KOPT-K1 (cell line): ENCODE measurements at regions not wholly inside any gene's neighbourhood (a gene's known extent, or its start where the extent isn't known, plus 50 kb on each side); places are given as distances from the start of the nearest gene placed in this dataset.

ENCODE experiments used
- H3K27ac ChIP-seq: fragments of 200-600 bp; sonication (generic); 2 replicates; pipeline ENCODE4 v1.5.1; 2016; ENCODE audit warnings: antibody characterized with exemption, mild to moderate bottlenecking, low read depth, low read length; ENCODE audit not compliant: poor library complexity, severe bottlenecking
- H3K36me3 ChIP-seq: fragments of 200-600 bp; sonication (generic); 2 replicates; pipeline ENCODE4 v1.5.1; 2017; ENCODE audit warnings: antibody characterized with exemption, mild to moderate bottlenecking, low read length, moderate library complexity; ENCODE audit not compliant: insufficient read depth
- H3K9me3 ChIP-seq: fragments of 200-600 bp; sonication (generic); 2 replicates; pipeline ENCODE4 v1.5.1; 2017; ENCODE audit warnings: antibody characterized with exemption, low read length, mild to moderate bottlenecking; ENCODE audit not compliant: insufficient read depth, poor library complexity, severe bottlenecking

DNA sequence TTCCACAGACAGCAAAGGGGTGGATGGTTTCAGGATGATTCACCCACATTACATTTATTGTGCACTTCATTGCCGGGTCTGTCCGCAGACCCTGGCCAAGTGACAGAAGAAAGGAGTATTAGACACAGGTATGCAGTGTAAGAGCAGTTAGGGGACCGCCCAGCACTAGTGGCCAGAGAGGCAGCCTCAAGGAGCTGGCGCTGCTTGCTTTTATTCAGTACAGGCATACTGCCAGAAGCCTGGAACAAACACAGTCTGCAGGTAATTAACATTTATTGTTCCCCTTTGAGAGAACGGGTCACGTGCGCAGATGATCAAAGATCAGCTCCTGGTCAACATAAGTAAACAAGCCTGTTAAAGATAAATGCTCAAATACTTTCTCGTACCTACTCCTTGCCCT lies 1639.0 kb upstream of the IGFBP7 start:
- no peak overlapping the region for H3K27ac ChIP-seq
- H3K36me3 ChIP-seq, result no peaks in the 10 kb centered on the region
- no peaks in the 10 kb centered on the region for H3K9me3 ChIP-seq

GRCh38 chr4:58740897-58741296 lies 1630.7 kb upstream of the IGFBP7 start:
- H3K9me3 ChIP-seq, result no peaks in the 10 kb centered on the region
- no peaks in the 10 kb centered on the region for H3K36me3 ChIP-seq
- H3K27ac ChIP-seq, result no peak overlapping the region

- Histone ChIP-seq H3K36me3 (no peaks in the 10 kb centered on the region), H3K27ac (no peak overlapping the region), H3K9me3 (no peaks in the 10 kb centered on the region)
Observed at GRCh38 chr4:58739275-58739674, 1629.1 kb upstream of the IGFBP7 start.

DNA sequence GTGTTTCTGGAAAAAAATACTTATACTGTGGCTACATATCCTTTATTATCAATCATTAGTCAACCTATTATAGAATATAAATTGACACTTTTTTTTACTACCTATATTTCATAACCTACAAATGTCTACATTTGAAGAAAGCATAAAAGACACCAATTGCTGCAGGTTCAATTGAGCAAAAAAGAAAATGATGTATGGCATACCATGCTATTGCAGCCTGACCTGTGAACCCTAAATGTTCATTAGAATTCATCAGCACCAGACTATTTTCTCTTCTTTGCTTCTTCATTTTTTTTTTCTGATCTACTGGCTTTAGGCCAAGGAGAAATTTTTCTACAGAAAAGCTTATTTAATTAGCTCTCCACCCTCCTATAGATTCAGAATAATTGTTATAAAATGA lies 1628.2 kb upstream of the IGFBP7 start:
- Histone ChIP-seq H3K27ac (no peak overlapping the region), H3K36me3 (no peaks in the 10 kb centered on the region), H3K9me3 (no peaks in the 10 kb centered on the region)

- H3K36me3 ChIP-seq, result no peaks in the 10 kb centered on the region
- no peaks in the 10 kb centered on the region for H3K9me3 ChIP-seq
- H3K27ac ChIP-seq, result no peak overlapping the region
Observed at GRCh38 chr4:58734030-58734674, 1624.0 kb upstream of the IGFBP7 start.

GRCh38 chr4:58732973-58733372 lies 1622.8 kb upstream of the IGFBP7 start:
- Histone ChIP-seq H3K27ac (no peak overlapping the region), H3K9me3 (no peaks in the 10 kb centered on the region), H3K36me3 (no peaks in the 10 kb centered on the region)

GRCh38 chr4:58723954-58724353 lies 1613.8 kb upstream of the IGFBP7 start:
- no peak overlapping the region for H3K27ac ChIP-seq
- H3K9me3 ChIP-seq, result no peaks in the 10 kb centered on the region
- H3K36me3 ChIP-seq, result no peaks in the 10 kb centered on the region

DNA sequence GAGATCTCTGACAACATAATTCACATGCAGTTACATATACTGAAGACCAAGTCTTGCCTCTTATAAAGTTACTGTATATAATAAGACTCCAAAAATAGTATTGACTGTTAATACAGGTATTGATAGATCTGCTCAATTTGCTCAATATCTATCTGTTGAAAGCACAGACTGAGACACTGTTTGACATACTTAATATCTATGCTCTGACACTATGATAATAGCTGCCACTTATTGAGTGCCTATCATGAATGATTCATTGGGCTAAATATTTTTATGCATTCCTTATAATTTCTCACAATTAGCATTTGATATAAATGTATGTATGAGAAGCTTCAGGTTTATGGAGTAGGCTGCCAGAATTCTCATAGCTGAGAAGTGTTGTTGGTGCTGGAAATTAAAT lies 1600.9 kb upstream of the IGFBP7 start:
- Histone ChIP-seq H3K9me3 (no peaks in the 10 kb centered on the region), H3K27ac (no peak overlapping the region), H3K36me3 (no peaks in the 10 kb centered on the region)

DNA sequence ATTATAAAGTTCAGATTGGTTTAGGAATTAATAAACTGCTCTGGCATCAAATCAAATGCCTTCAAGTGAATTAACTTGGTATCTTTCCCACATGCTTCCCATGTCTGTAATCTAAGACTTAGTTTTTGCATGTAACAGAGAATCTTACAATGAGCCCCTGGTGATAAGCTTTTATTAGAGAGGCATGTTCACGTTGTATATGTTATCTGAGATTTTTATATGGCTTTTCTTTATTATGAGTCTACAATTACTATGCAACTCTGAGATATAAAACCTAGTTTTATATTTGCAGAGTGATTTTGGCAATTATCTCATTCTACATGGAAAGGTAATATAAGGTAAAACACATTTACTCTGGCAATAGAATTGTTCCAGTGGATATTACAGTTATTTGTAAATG lies 1578.4 kb upstream of the IGFBP7 start:
- no peak overlapping the region for H3K27ac ChIP-seq
- no peaks in the 10 kb centered on the region for H3K9me3 ChIP-seq
- no peaks in the 10 kb centered on the region for H3K36me3 ChIP-seq

DNA sequence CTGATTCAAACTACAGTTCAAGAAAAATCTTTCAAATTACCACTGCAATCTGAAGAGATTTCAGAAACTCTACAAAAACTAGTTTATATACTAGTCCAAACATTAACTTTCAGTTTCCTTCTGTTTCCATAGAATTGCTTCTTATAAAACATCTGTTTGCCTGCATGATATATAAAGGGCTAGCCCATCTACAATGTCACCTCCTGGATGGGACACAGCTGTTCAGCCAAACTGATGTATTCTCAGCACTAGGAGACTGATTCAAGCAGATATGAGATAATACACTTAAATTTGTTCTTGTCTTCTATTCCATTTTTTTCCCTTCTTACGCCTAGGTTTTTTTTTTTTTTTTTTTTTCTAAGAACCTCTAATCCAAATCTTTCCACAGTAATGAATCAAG lies 1569.7 kb upstream of the IGFBP7 start:
- Histone ChIP-seq H3K9me3 (no peaks in the 10 kb centered on the region), H3K36me3 (no peaks in the 10 kb centered on the region), H3K27ac (no peak overlapping the region)

DNA sequence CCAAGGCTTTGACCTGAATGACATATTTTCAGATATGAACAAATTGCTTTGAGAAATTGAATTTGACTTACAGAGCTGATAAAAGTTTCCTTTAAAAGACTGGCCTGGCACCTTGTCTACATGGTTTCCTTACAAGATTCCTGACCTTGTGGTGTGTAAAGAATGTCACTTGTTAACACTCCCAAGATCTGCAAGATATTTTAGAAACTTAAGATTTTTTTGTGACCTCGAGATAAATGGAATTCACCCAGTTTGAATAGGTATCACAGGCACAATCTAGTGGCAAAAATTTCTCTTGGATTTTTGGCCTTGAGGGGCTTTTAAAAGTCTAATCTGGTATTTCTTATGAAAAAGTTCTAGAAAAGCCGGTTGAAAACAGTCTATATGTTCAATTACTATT lies 1568.9 kb upstream of the IGFBP7 start:
- Histone ChIP-seq H3K27ac (no peak overlapping the region), H3K36me3 (no peaks in the 10 kb centered on the region)

DNA sequence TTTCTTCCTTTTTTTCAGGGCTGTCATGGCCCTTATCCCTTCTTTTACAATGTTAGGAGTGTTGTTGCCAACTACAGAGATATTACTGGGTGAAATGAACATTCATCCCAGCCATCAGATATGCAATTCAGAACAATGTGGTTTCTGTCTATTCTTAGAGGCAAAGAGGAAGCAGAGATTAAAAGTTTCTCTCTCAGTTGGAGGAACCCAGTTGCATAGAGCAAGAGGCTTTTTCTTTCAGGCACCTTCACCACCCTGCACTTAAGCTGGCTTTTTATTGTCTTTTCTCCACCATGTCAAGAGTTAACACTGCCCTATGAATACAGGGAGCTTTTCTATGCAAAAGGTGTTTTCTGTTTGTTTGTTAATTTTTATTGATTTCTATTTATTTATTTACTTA lies 1559.6 kb upstream of the IGFBP7 start:
- H3K27ac ChIP-seq, result no peak overlapping the region
- H3K9me3 ChIP-seq, result no peaks in the 10 kb centered on the region
- H3K36me3 ChIP-seq, result no peaks in the 10 kb centered on the region

More for the DNA sequence above, 1568.9 kb upstream of the IGFBP7 start:
- H3K9me3 ChIP-seq, result no peaks in the 10 kb centered on the region

DNA sequence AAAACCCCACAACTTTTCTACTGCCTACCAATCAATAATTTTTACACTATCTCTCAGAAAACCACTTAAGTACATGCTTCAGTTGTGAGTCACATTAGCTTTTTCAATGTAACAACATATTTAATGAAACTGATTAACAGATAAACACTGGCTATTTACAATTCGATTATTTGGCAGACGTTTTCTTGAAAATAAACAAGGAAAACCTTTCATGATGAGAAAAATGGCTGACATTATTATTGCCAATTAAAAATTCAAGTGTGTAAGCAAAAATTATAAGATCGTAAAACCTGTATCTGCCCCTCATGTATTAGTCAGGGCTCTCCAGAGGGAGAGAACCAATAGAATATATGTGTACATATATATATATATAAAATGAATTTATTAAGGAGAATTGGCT lies 1555.5 kb upstream of the IGFBP7 start:
- Histone ChIP-seq H3K9me3 (no peaks in the 10 kb centered on the region), H3K36me3 (no peaks in the 10 kb centered on the region), H3K27ac (no peak overlapping the region)

DNA sequence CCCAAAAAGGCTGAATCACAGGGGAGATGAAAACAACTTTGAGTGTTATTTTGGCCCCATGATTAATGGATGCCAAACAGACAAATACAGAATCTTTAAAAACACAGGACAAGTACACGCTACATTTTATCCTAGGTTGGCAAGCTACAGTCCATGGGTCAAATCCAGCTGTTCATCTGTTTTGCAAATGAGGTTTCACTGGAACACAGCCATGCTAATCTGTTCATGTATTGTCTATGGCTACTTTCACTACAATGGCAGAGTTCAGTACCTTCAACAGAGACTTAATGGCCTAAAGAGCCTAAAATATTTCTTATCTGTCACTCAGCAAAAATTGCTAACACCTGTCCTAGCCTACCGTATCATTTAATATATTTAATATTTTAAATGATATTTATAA lies 1548.5 kb upstream of the IGFBP7 start:
- no peaks in the 10 kb centered on the region for H3K9me3 ChIP-seq
- no peaks in the 10 kb centered on the region for H3K36me3 ChIP-seq
- no peak overlapping the region for H3K27ac ChIP-seq

DNA sequence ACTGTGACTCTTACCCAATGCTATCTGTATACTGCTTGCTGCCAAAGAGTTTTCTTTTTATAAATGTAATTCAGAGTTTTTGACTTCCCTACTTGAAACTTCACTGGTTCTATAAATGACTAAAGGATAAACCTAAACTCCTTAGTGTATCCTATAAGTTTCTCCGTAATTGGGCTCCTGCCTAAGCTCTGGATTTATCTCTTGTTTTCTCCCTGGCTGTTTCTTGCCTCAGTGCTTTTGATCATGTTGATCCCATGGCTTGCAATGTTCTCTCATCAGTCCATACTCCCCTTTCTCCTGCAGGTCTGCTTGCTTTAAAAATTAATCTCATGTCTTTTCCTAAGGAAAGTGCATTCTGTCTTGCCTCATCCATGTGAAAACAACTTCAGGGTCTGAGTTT lies 1543.1 kb upstream of the IGFBP7 start:
- H3K27ac ChIP-seq, result no peak overlapping the region
- H3K9me3 ChIP-seq, result no peaks in the 10 kb centered on the region

GRCh38 chr4:58649226-58649625 lies 1539.0 kb upstream of the IGFBP7 start:
- H3K9me3 ChIP-seq, result no peaks in the 10 kb centered on the region
- H3K27ac ChIP-seq, result no peak overlapping the region
- H3K36me3 ChIP-seq, result no peaks in the 10 kb centered on the region

More for the DNA sequence above, 1543.1 kb upstream of the IGFBP7 start:
- no peaks in the 10 kb centered on the region for H3K36me3 ChIP-seq
